ENCODE measurements at regions not wholly inside any gene's neighbourhood (a gene's known extent, or its start where the extent isn't known, plus 50 kb on each side); places are given as distances from the start of the nearest gene placed in this dataset.
"Not testable (repeated sequence)": the region's sequence is repeated elsewhere in the genome, so short reads cannot be mapped to it uniquely, and the experiment has no call there.

DNA sequence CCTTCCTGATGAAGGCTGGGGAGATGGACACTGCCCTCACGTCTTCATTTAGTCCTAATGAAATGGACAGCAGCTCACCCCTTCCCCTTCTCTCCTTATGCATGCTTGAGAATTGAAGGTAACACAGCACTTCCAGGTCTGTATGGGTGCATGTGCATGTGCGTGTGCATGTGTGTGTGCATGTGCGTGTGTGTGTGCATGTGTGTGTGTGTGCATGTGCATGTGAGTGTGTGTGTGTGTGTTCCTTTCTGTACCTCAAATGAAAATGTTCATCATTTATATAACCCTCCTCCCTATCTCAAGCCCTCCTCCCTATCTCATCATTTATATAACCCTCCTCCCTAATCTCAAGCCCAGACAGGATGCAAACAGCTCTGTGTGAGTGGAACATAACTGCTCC, 444.8 kb downstream of the MAT2B start:
- DNase-seq (ENCODE audit: low spot score), result no peak

DNA sequence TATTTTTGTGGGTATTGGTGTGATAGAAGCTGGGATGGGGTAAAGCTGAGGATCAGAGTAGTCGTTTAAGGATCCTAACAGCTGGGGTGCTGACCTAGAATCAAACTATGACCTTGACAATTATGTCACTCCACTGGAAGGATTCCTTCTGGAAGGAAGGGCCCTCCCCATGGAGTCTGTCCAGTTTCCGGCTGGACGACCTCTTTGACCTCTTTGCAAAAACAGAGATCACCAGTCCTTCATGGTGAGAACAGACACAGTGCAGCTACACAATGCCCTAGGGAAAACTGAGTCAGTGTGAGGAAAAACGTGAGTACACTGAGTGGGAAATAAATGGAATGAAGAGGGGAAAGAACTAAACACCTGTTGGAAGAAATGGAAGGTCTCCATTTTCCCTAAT, 445.6 kb downstream of the MAT2B start:
- DNase-seq (ENCODE audit: low spot score), result no peak

DNA sequence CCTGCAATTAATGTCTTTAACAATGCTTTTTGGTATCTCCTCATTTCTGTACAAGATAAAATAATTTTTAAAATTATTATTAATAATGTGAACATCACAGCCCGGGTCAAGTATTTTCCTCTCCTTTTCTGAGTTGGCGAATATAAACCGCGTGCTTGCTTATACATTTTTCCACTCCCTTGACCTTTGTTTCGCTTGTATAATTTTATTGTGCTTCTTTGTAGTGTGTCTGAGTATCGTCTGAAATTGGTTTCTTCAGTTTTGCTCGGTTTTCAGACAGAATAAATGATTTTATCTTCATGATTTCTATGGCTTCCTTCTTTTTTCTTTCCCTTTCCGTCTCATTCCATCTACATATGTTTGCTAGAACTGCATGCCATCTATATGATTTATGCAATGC, 448.5 kb downstream of the MAT2B start:
- DNase-seq (ENCODE audit: low spot score), result no peak

DNA sequence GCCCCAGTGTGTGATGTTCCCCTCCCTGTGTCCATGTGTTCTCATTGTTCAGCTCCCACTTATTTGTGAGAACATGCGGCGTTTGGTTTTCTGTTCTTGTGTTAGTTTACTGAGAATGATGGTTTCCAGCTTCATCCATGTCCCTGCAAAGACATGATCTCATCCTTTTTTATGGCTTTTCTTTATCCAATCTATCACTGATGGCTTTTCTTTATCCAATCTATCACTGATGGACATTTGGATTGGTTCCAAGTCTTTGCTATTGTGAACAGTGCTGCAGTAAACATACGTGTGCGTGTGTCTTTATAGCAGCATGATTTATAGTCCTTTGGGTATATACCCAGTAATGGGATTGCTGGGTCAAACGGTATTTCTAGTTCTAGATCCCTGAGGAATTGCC, 455.8 kb downstream of the MAT2B start:
- DNase-seq (ENCODE audit: low spot score), result not testable (repeated sequence)

DNA sequence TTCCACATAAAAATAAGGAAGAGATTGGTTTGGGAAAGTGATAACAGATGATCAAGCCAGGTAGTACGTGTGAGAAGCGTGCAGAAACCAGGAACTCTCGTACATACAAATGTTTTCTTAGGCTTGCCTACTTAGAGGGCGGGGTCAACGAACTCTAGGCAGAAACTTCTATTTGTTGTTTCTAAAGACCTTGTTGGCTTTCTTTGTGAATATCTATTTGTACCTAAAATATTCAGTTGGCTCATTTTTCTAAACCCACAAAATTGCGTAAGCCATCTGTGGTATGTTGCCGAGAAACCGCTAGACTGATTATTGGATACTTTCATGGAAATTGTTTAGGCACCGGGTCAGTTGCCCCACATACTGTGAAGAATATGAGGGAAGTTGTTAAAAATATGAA, 458.5 kb downstream of the MAT2B start:
- no peak for DNase-seq (ENCODE audit: low spot score)

DNA sequence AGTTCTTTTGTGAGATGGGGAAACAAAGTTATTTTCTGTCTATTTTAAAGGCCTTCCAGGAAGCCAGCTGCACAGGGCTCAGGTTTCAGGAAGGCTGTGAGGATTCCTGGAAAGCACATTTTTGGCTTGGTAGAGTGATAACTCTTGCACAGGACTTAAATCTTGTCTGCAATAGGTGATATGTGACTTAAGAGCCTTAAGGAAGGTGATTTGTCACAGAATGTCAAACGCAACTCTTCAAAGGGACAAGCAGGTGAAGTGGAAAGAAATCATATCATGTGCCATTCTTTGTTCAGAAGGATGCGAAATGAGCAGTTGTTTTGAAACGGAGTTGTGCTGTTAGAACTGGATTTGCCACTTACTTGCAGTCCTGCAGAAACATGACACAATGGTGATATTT, 459.3 kb downstream of the MAT2B start:
- no peak for DNase-seq (ENCODE audit: low spot score)

DNA sequence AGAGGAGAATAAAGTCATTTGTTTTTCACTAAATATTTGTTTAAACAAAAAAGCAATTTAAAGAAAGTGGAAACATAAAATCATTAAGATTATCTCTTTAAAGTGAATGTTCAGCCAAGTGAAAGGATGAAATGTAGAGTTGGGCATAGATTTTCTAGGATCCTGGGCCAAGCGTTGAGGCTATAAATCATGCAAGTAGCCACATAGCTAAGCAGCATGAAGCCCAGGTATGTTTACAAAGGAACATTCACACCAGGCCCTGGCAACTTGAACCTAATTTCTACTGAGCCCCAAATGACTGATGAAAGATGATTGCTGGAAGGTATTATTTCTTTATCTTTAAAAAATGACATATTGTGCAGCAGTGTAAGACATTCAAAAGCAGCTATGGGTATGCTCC, 461.8 kb downstream of the MAT2B start:
- DNase-seq (ENCODE audit: low spot score), result no peak

DNA sequence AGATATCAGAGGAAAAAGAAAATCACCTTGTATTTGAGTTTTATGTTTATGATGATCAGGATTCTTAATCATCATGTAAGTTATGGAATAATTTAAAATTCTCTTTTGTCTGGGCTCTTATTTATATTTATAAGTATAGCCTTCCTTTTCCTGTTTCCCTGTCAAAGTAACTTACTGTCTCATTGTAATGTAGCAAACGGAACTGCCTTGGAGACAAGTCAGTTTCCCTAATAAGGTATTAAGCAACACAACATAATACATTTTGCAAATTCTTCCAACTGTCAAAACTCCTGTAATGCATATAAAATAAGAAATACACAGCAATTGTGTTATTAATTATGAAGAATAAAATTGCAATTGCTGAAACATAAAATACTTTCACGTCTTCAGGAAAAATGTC, 463.2 kb downstream of the MAT2B start:
- no peak for DNase-seq (ENCODE audit: low spot score)

DNA sequence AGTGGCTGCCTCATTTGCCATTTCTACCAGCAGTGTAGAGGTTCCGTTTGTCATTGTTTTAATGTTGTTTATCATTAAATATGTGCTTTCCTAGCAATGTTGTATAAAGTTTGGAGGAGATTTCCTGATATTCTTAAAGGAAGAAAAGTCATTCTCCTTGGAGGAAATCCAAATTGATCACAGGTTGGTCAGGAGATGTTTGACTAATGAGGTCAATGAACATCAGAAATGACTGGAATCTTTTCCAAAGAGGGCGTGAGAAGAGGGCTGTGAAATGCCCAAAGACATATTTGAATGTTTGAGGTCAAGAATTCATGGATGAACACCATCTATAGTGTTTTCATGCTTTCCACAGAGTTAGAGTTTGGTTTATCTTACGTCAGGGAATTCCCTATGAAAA, 471.3 kb downstream of the MAT2B start:
- no peak for DNase-seq (ENCODE audit: low spot score)

DNA sequence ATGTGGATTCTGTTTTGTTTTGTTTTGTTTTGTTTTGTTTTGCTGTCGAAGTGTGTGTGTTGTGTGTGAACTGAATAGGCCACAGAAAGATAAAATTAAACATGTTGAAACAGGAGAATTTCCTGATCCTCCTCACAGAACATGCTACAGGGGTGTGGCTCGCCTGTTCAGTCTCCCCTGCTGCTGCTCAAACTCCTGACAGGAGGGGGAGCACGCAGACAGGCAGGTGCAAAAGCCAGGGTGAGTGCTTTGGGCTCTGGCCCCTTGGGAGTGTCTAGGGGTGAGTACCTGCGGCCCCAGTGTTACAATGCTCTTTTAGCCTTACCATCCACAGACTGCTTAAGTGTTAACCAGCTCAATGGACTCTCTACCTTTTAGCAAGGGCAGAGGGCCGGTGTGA, 473.5 kb downstream of the MAT2B start:
- DNase-seq (ENCODE audit: low spot score), result no peak

DNA sequence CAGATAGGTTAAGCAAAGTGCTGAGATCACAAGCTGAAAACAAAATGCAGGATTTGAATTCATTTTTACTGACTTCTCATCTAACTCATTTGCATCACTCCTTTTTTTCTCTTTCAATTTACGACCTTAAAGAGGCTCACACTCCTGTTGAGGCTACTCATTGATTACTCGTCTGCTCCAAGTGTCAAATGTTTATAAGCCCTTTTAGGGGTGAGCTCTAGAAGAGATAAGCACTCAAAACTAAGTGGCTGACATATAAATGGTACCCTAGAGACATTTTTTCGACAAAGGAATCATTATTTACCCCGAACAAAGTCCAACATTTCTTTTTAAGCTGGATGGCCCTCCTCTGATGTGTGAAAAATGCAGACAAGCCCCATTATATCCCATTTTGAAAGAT, 483.1 kb downstream of the MAT2B start:
- DNase-seq (ENCODE audit: low spot score), result no peak

DNA sequence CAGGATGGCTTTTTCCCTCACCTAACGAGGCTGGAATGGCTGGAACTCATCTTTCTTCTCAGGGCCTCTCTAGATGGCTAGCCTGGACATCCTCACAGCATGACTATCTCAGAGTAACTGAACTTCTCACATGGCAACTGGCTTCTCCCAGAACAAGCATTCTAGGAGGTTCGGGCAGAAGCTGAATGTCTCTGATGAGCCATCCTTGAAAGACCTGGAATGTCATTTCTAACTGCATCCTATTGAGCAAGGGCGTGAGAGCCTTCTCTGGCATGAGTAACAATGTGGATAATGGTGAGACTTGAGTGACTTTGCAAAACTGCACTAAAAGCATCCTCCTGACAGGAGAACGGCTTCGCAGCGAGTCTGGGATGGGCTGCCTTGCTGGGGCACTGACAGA, 487.7 kb downstream of the MAT2B start:
- DNase-seq (ENCODE audit: low spot score), result no peak

DNA sequence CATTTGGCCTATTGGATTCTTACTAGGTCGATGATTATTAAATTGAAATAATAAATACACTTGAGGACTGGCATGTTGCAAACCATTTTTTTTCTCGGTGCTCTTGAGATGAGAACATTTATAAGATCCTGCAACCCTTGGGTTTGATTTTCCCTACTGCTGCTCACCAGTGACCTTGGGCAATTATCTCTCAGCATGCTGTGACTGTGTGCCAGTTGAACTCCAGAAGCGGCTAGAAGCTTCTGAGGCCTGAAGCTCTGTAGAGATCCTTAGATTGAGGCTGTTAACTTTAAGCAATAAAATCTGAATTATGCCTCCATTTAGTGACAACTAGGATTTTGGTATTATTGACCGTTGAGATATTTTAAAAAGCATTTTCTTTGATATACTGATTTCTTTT, 489.8 kb downstream of the MAT2B start:
- no peak for DNase-seq (ENCODE audit: low spot score)

DNA sequence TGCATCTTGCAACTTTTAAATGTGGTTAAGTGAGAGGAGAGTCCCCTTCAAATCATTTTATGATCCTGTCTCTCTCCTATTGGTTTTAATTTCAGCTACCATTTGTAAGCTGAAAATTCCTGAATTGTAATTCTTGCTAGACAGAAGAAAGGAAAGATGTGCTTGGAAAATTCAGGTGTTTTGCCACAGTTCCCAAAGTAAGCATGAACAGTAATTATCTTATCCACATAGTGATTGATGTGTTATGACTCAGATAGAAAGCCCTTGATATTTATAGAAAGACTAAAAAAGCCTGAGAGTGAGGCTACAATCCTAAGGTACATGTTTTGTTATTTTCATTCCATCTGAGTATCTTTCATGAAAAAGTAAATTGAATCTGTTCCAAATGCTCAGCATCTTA, 492.5 kb downstream of the MAT2B start:
- DNase-seq (ENCODE audit: low spot score), result no peak

DNA sequence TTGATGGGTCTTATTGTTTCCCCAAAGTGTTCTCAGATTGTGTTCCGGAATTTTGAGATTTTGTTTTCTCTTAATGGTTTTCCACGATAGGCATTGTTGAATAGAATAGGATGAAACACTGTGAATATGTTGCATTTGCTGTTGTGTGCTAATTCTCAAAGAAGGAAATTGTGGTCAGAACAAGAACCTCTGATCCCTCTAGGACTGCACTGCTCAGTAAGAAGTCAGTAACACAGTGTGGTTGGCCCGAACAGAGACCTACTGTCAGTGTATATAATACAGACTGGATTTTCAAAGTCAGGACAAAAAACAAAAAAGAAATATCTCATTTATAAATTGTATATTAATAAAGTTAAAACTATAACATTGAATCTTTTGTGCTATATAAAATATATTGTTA, 494.8 kb downstream of the MAT2B start:
- no peak for DNase-seq (ENCODE audit: low spot score)

DNA sequence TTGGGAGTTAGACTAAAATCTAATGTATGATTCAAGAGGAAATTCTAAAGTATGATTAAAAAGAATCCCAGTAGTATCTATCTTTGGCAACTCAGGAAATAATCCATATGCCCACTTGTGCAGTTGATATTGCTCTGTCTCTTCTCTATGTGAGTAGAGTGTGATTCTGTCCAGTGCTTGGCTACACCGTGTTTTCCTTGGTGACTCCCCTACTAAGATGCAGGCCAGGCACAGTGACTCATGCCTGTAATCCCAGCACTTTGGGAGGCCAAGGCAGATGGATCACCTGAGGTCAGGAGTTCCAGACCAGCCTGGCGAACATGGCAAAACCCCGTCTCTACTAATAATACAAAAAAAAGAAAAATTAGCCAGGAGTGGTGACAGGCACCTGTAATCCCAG, 495.4 kb downstream of the MAT2B start:
- DNase-seq (ENCODE audit: low spot score), result no peak

DNA sequence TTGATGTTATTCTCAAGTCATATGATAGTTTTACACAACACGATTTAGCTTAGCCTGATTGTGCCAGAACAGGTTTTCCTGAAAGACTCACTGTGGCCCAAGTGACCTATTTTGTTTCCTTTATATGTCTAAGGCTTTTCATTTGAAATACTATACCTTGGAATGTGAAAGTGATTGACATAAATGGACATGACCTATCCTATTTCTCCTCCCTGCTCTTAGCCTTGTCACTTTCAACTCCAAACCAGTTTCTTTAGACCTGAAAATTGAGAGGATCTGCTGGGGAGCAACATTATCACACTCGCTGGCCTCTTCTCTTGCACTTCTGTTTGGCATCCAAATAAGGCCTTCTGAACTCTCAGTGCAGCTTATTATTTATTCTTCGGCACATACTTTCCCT, 496.8 kb downstream of the MAT2B start:
- no peak for DNase-seq (ENCODE audit: low spot score)

DNA sequence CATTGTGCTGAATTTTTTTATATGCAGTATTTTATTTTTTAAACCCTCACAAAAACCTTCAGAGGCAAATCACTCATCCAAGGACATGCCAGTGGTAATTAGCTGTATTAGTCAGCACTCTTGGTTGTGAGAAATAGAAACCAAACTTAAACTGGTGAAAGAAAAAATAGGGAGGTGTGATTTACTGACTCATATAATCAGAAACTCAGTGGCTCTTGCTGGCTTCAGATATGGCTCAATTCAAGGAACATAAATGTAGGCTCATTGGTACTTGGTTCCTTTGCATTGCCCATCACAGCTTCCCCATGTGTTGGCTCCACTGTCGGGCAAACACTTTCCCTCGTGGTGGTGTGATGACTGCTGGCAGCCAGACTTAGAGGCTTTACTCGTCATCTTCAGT, 497.2 kb downstream of the MAT2B start:
- no peak for DNase-seq (ENCODE audit: low spot score)

DNA sequence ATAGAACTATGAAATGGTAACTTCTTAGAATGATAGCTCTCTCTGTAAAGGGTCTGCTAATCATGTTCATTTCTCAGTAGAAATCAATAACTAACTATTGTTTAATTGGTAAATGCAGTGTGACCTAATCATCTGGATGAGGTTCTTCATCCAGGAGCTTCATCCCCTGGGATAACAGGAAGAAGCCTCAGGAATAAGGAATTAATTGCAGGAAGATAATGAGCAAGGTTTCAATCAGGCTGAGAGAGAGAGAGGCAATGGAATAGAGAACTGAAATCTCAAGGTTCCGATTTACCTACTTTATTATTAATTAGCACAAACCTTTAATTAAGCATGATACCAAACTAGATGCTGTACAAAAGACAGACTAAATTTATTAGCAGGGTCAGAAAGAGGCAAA, 499.7 kb downstream of the MAT2B start:
- DNase-seq (ENCODE audit: low spot score), result no peak

DNA sequence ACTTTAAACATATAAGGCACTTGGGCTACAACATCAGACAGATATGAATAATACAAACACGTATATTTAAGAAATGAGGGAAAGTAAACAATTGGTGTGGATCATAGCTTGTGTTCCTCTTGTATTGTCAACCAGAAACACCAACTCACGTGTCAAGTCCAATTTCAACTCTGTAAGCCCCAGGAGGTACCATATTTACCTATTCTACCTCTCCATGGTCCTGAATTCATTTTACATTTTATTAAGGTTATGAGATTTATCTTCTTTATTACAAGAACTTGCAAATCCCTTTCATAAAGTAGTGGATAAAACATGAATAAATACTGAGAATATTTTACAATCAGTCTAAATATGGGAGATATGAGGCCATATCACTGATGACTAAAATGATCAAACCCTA, 501.6 kb downstream of the MAT2B start:
- no peak for DNase-seq (ENCODE audit: low spot score)

DNA sequence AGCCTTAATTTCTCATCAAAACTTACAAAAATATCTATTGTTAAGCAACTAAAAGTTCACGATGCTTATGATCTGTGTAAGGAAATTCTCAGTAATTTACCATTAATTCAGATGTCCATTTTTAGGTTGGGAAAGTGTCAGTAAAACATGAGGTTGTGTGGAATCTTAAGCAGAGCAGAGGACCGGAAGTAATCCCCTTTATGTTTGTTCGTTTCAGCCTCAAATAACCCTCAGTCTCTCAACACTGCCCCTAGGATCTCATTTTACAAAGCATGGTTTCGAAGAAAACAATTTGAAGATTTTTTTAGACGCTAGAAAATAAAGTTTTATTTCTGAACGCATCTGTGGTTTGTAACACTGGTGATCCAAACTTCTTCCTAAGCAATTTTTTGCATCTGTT, 504.2 kb downstream of the MAT2B start:
- DNase-seq (ENCODE audit: low spot score), result no peak

DNA sequence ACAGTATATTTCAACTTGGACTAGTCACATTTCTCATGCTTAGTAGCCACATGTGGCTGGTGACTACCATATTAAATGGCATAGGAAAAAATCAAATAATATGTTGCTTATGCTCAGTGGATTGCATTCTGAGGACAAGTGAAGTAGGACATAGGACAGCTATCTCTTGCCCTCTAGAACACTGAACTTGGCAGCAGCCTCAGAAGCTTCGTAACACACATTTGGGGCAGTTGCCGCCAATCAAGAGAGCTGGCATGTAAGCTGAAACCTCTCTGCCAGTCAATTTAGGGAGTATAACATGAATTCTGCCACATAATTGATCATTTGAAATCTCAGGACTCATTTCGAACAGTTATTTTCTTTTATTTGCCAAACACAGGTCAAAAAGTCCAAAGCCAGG, 505.5 kb downstream of the MAT2B start:
- DNase-seq (ENCODE audit: low spot score), result no peak

DNA sequence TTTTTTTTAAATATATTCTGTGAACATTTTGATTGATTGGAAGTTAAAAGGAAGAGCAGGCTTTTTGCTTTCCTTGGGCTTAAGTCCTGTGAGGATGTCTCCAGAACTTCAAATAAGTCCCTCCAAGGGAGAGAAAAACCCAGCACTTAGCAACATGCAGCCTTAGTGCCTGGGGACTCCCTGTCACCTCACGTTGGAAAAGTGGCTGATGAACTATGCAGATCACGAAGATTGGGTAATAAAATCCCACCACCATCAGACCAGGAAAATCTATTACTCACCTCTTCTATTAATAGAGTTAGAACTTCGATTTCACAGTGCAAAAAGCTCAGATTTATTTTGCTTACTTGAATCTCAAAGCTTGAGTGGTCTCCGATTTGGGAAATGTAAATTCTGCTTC, 507.0 kb downstream of the MAT2B start:
- DNase-seq (ENCODE audit: low spot score), result no peak

DNA sequence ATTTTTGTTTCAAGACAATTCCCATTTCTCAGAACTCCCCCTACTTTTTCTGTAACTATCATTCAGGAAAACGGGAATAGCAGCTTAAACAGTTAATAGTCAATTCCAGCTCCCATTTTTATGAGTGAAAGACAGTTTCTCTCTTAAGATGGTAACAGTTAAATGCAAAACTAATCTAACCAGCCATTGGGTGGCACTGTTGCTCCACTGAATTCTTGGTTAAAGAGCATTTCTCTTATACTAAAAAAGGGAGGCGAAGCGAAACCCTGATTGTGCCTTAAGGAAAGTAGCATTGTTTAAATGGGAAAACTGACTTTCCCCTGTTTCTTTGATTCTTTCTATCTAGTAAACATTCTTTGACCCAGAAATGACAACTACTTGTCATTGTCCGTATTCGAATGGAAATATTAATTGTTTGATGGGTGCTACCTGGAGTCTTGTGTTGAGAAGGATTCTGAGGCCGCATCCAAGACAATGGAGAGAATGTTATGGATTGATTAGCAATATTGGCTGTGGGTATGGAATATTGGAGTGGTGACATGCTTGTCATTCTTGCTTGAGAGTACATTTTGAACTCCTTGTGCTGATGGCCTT, 507.8 kb downstream of the MAT2B start:
- DNase-seq (ENCODE audit: low spot score), result peak; percentile 13

DNA sequence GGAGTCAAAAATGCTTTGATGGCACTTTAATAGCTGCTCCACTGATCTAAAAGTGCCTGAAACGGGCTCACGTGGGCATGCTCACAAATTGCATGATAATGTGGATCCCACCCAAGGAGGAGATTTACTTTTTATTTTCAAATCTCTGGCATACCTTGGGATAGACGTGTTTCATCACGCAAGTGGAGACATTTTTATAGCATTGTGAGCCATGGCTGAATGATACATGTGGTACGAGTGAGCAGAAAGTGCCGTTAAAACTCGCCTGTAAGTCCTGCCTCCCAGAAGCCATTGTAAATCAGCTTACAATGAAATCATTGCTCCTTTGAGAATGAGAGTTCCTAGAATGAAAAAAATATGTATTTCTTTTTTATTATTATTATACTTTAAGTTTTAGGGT, 514.7 kb downstream of the MAT2B start:
- no peak for DNase-seq (ENCODE audit: low spot score)

Measured in CD4-positive, alpha-beta T cell treated with Interleukin-2 at 100 ng/mL for 4 hours (primary cell).